GM10847 (cell line): ENCODE measurements at regions not wholly inside any gene's neighbourhood (a gene's known extent, or its start where the extent isn't known, plus 50 kb on each side); places are given as distances from the start of the nearest gene placed in this dataset.

Source experiments
- POLR2A ChIP-seq: IDR thresholded peaks from 2 replicates; pipeline ENCODE4 v1.6.1; 2011; ENCODE audit not compliant: insufficient read length; ENCODE audit errors: extremely low read depth

GRCh38 chr22:46036558-46037408, 59.8 kb upstream of the WNT7B start:
- no peak for TF ChIP-seq POLR2A

- no peak for TF ChIP-seq POLR2A
Observed at GRCh38 chr22:46038174-46038487, 61.2 kb upstream of the WNT7B start.

GRCh38 chr22:46038516-46039430, 61.8 kb upstream of the WNT7B start:
- no peak for TF ChIP-seq POLR2A

- no peak for TF ChIP-seq POLR2A
Observed at GRCh38 chr22:46039535-46039934, 62.6 kb upstream of the WNT7B start.

GRCh38 chr22:46040471-46041465, 63.8 kb upstream of the WNT7B start:
- TF ChIP-seq POLR2A, result no peak

- TF ChIP-seq POLR2A, result no peak
Observed at GRCh38 chr22:46041642-46042041, 64.7 kb upstream of the WNT7B start.

- TF ChIP-seq POLR2A, result no peak
Observed at GRCh38 chr22:46042786-46043185, 65.8 kb upstream of the WNT7B start.

GRCh38 chr22:46043339-46043738, 66.4 kb upstream of the WNT7B start:
- no peak for TF ChIP-seq POLR2A

- TF ChIP-seq POLR2A, result no peak
Observed at GRCh38 chr22:46043816-46044620, 67.1 kb upstream of the WNT7B start.

- no peak for TF ChIP-seq POLR2A
Observed at GRCh38 chr22:46044621-46045458, 67.9 kb upstream of the WNT7B start.

GRCh38 chr22:46045459-46046298, 68.7 kb upstream of the WNT7B start:
- TF ChIP-seq POLR2A, result no peak

- TF ChIP-seq POLR2A, result no peak
Observed at GRCh38 chr22:46046299-46046685, 69.3 kb upstream of the WNT7B start.
